Keratinocyte (primary cell): ENCODE measurements at regions not wholly inside any gene's neighbourhood (a gene's known extent, or its start where the extent isn't known, plus 50 kb on each side); places are given as distances from the start of the nearest gene placed in this dataset.
A peak's percentile ranks its signal among the peaks of the same experiment; 100 is the strongest.

Source experiments
- DNase-seq: peaks from one replicate; pipeline ENCODE4 v3.0.0-alpha.2; 2011; ENCODE audit warnings: low read depth, missing footprints, low spot score
- FAIRE-seq: peaks from 2 replicates; lab custom pipeline; 2011; peaks lifted over from hg19 to GRCh38; lab: Jason Lieb, UNC
- H2AFZ ChIP-seq: 2 replicates; pipeline ENCODE4 v1.6.0; 2012; ENCODE audit warnings: low read length, control low read depth, inconsistent platforms; ENCODE audit not compliant: control insufficient read depth
- H3K27ac ChIP-seq: 2 replicates; pipeline ENCODE4 v1.5.1; 2011; ENCODE audit warnings: low read length; ENCODE audit not compliant: control insufficient read depth, insufficient read depth
- H3K27me3 ChIP-seq: 3 replicates; pipeline ENCODE4 v1.6.0; 2011; ENCODE audit warnings: low read length; ENCODE audit not compliant: control insufficient read depth, insufficient read depth; ENCODE audit errors: extremely low read depth
- H3K36me3 ChIP-seq, 2 experiments: 2 replicates in 1 of 2; 3 replicates in 1 of 2; pipeline ENCODE4 v1.5.1; 2011; ENCODE audit warnings: low read length in 2 of 2, mild to moderate bottlenecking in 1 of 2; ENCODE audit not compliant: control insufficient read depth in 2 of 2, insufficient read depth in 2 of 2; ENCODE audit errors: extremely low read depth in 1 of 2
- H3K4me1 ChIP-seq: 3 replicates; pipeline ENCODE4 v1.5.1; 2011; ENCODE audit warnings: low read length; ENCODE audit not compliant: control insufficient read depth, insufficient read depth; ENCODE audit errors: extremely low read depth
- H3K4me2 ChIP-seq: 3 replicates; pipeline ENCODE4 v1.6.0; 2011; ENCODE audit warnings: low read depth, low read length; ENCODE audit not compliant: control insufficient read depth, insufficient read depth; ENCODE audit errors: extremely low read depth
- H3K4me3 ChIP-seq, 3 experiments: fragments of 200-600 bp in 1 of 3; sonication (generic) in 1 of 3; 2 replicates in 2 of 3; 3 replicates in 1 of 3; pipeline ENCODE4 v1.5.1; 2011 to 2016; ENCODE audit warnings: low read length in 3 of 3, mild to moderate bottlenecking in 3 of 3, control low read depth in 2 of 3, inconsistent platforms in 1 of 3, low read depth in 1 of 3, mixed read lengths in 1 of 3, mixed run types in 1 of 3, moderate library complexity in 1 of 3; ENCODE audit not compliant: control insufficient read depth in 2 of 3, insufficient read depth in 2 of 3; ENCODE audit errors: extremely low read depth in 1 of 3
- H3K79me2 ChIP-seq: 2 replicates; pipeline ENCODE4 v1.6.0; 2012; ENCODE audit warnings: low read length; ENCODE audit not compliant: control insufficient read depth, insufficient read depth
- H3K9ac ChIP-seq: 3 replicates; pipeline ENCODE4 v1.6.0; 2011; ENCODE audit warnings: low read length; ENCODE audit not compliant: control insufficient read depth, insufficient read depth; ENCODE audit errors: extremely low read depth
- H3K9me1 ChIP-seq: 3 replicates; pipeline ENCODE4 v1.6.0; 2011; ENCODE audit warnings: low read length; ENCODE audit not compliant: control insufficient read depth, insufficient read depth; ENCODE audit errors: extremely low read depth
- H3K9me3 ChIP-seq: 2 replicates; pipeline ENCODE4 v1.5.1; 2012; ENCODE audit warnings: low read depth, low read length; ENCODE audit not compliant: control insufficient read depth
- H4K20me1 ChIP-seq: 3 replicates; pipeline ENCODE4 v1.6.0; 2011; ENCODE audit warnings: low read length; ENCODE audit not compliant: control insufficient read depth, insufficient read depth; ENCODE audit errors: extremely low read depth
- CTCF ChIP-seq, 3 experiments: IDR thresholded peaks in 1 of 3; conservative IDR thresholded peaks in 1 of 3; optimal IDR thresholded peaks in 1 of 3; 2 replicates in 2 of 3; 3 replicates in 1 of 3; pipeline versions ENCODE3 to v1.5.1; 2011; ENCODE audit warnings: low read length in 3 of 3, mild to moderate bottlenecking in 3 of 3, moderate library complexity in 2 of 3, control low read depth in 1 of 3, inconsistent platforms in 1 of 3; ENCODE audit not compliant: insufficient read depth in 2 of 3; ENCODE audit errors: extremely low read depth in 1 of 3
- EZH2 ChIP-seq: IDR thresholded peaks from one replicate; pipeline ENCODE4 v1.6.1; 2012; ENCODE audit warnings: inconsistent platforms, mild to moderate bottlenecking, low read length, moderate library complexity
- dilution Hi-C: fragments of 300-500 bp; cut with MboI; formaldehyde crosslinking; loops from one replicate; pipeline ENCODE4 v1.7.0; 2020; ENCODE audit warnings: low sequenced_read_pairs; ENCODE audit not compliant: extremely low pct_ligation_motif_present

GRCh38 chr11:69552951-69553350 is 71.5 kb downstream of the LINC01488 start:
- dilution Hi-C loops, result no loop called here
- Histone ChIP-seq H3K79me2 (no peaks in the 10 kb centered on the region), H2AFZ (no peak overlapping the region), H3K9me1 (no peaks in the 10 kb centered on the region), H3K4me1 (peaks cover 16% of the 10 kb centered on the region), H3K27me3 (no peaks in the 10 kb centered on the region), H3K9ac (peak overlapping the region; percentile 13), H4K20me1 (no peaks in the 10 kb centered on the region), H3K9me3 (peaks cover 3% of the 10 kb centered on the region), H3K36me3 (no peaks in the 10 kb centered on the region), H3K4me2 (no peak overlapping the region), H3K27ac (peak overlapping the region; percentile 22), H3K4me3 (no peak overlapping the region)
- FAIRE-seq (peak; percentile 72), DNase-seq (peak; percentile 81)
- TF ChIP-seq CTCF (optimal IDR thresholded peaks at IDR 0.05 in 1 of 3, IDR thresholded peaks at IDR 0.05 in 1 of 3, conservative IDR thresholded peaks at IDR 0.05 in 1 of 3; ENCODE audit: extremely low read depth in 1 of 3, insufficient read depth in 2 of 3, low read length in 3 of 3) (no peak), EZH2 (no peak)

DNA sequence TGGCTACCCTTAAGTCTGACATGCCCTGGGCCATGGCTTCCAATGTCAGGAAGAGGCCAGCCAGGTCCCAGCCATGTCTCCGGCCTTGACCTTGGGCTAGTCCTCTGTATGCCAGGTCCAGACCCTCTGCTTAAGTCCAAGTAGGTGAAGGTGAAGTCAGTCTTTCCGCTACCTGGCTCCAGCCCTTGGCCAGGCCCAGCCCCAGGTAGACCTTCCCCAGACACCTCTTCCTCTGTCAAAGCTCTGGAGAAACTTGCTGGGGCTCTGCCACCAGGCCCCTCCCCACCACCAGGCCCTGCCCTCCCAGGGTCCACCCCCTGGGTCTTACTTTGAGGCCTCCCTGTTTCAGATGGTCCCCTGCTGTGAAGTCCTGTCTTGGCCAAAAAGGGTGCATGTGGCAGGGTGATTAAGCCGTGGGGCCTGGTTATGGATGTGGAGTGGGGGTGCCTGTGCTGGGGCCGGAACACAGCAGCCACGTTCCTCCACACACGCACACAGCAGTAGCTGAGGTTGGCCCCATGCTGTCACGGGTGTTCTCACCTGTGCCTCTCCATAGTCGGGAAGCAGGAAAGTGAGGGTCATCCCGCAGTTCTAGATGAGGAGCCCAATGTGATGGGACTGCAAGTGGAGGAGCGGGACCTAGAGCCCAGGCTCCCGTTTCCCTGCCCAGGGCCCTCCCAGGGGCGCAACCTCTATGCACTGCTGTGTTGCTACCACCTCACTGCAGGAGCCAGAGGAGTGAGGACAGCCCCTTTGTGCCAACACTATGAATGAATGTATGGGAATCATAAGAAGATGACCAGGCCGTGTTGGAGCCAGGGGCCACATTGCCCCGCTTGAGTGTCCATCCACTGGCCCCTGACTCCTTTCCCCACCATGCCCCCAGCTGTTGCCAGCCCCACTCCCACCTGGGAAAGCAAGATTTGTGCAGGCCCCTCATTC is 72.2 kb downstream of the LINC01488 start:
- no peak overlapping the region for H2AFZ ChIP-seq
- no peaks in the 10 kb centered on the region for H3K79me2 ChIP-seq
- peaks cover 3% of the 10 kb centered on the region for H3K9me3 ChIP-seq
- H3K9ac ChIP-seq, result no peak overlapping the region
- H3K27me3 ChIP-seq, result no peaks in the 10 kb centered on the region
- no peak overlapping the region for H3K27ac ChIP-seq
- no peaks in the 10 kb centered on the region for H3K36me3 ChIP-seq
- DNase-seq (no peak), FAIRE-seq (no peak)
- no peak for TF ChIP-seq EZH2
- peaks cover 16% of the 10 kb centered on the region for H3K4me1 ChIP-seq
- dilution Hi-C loops, result no loop called here
- H3K4me3 ChIP-seq, result no peak overlapping the region
- no peaks in the 10 kb centered on the region for H3K9me1 ChIP-seq
- no peak overlapping the region for H3K4me2 ChIP-seq
- no peaks in the 10 kb centered on the region for H4K20me1 ChIP-seq
